GM23248 (cell line): ENCODE measurements at regions not wholly inside any gene's neighbourhood (a gene's known extent, or its start where the extent isn't known, plus 50 kb on each side); places are given as distances from the start of the nearest gene placed in this dataset.

Experiments used
- DNase-seq: peaks from one replicate; pipeline ENCODE4 v3.0.0-alpha.2; 2015
- H2AFZ ChIP-seq: fragments of 200-600 bp; sonication (generic); 2 replicates; pipeline ENCODE4 v1.6.1; 2016; ENCODE audit warnings: antibody characterized with exemption
- H3F3A ChIP-seq: fragments of 200-600 bp; sonication (generic); 2 replicates; pipeline ENCODE4 v1.6.1; 2016; ENCODE audit warnings: mild to moderate bottlenecking, antibody characterized with exemption, mixed run types; ENCODE audit not compliant: insufficient read depth
- H3K27ac ChIP-seq: fragments of 200-600 bp; sonication (generic); 2 replicates; pipeline ENCODE4 v1.5.1; 2016; ENCODE audit warnings: mild to moderate bottlenecking
- H3K27me3 ChIP-seq: fragments of 200-600 bp; sonication (generic); replicated peaks from 2 replicates; pipeline ENCODE4 v1.6.1; 2016; ENCODE audit warnings: mild to moderate bottlenecking; ENCODE audit not compliant: insufficient read depth
- H3K36me3 ChIP-seq: fragments of 200-600 bp; sonication (generic); 2 replicates; pipeline ENCODE4 v1.6.1; 2016; ENCODE audit warnings: low read depth, mild to moderate bottlenecking
- H3K4me1 ChIP-seq: fragments of 200-600 bp; sonication (generic); 2 replicates; pipeline ENCODE4 v1.6.1; 2016; ENCODE audit warnings: mild to moderate bottlenecking; ENCODE audit not compliant: insufficient read depth
- H3K4me2 ChIP-seq: fragments of 200-600 bp; sonication (generic); one replicate; pipeline ENCODE4 v1.6.1; 2016; ENCODE audit warnings: mild to moderate bottlenecking; ENCODE audit not compliant: unreplicated experiment
- H3K4me3 ChIP-seq: fragments of 200-600 bp; sonication (generic); 2 replicates; pipeline ENCODE4 v1.5.1; 2016; ENCODE audit warnings: mild to moderate bottlenecking
- H3K79me2 ChIP-seq: fragments of 200-600 bp; sonication (generic); 2 replicates; pipeline ENCODE4 v1.6.1; 2016; ENCODE audit warnings: mild to moderate bottlenecking; ENCODE audit not compliant: insufficient read depth
- H3K9ac ChIP-seq: fragments of 200-600 bp; sonication (generic); 2 replicates; pipeline ENCODE4 v1.6.1; 2016; ENCODE audit warnings: mild to moderate bottlenecking
- H3K9me2 ChIP-seq: fragments of 200-600 bp; sonication (generic); 2 replicates; pipeline ENCODE4 v1.6.1; 2016; ENCODE audit warnings: mixed run types, mild to moderate bottlenecking, moderate library complexity; ENCODE audit not compliant: insufficient read depth
- H3K9me3 ChIP-seq: fragments of 200-600 bp; sonication (generic); one replicate; pipeline ENCODE4 v1.6.1; 2017; ENCODE audit warnings: low read depth
- H4K20me1 ChIP-seq: fragments of 200-600 bp; sonication (generic); 2 replicates; pipeline ENCODE4 v1.6.0; 2016; ENCODE audit not compliant: insufficient read depth
- EZH2 ChIP-seq: fragments of 200-600 bp; sonication (generic); IDR thresholded peaks from 2 replicates; pipeline ENCODE4 v1.6.1; 2018; ENCODE audit warnings: antibody characterized with exemption, mild to moderate bottlenecking; ENCODE audit not compliant: insufficient read depth, poor library complexity, severe bottlenecking
- EZH2phosphoT487 ChIP-seq: fragments of 200-600 bp; sonication (generic); IDR thresholded peaks from 2 replicates; pipeline ENCODE4 v1.6.1; 2018; ENCODE audit warnings: antibody characterized with exemption, moderate library complexity, mild to moderate bottlenecking, low read depth; ENCODE audit not compliant: insufficient read depth
- WGBS, 2 experiments: methylation state at CpG; one replicate each; pipeline ENCODE4 v1.1.6; 2015 to 2017; ENCODE audit warnings: low lambda C conversion rate in 2 of 2, low coverage in 1 of 2; ENCODE audit errors: missing lambda C conversion rate in 2 of 2; 5-methylcytosine and 5-hydroxymethylcytosine counted together
- in situ Hi-C: fragments of 300-500 bp; cut with MboI; formaldehyde crosslinking; loops from 2 replicates; pipeline ENCODE4 v1.15.0; 2020

DNA sequence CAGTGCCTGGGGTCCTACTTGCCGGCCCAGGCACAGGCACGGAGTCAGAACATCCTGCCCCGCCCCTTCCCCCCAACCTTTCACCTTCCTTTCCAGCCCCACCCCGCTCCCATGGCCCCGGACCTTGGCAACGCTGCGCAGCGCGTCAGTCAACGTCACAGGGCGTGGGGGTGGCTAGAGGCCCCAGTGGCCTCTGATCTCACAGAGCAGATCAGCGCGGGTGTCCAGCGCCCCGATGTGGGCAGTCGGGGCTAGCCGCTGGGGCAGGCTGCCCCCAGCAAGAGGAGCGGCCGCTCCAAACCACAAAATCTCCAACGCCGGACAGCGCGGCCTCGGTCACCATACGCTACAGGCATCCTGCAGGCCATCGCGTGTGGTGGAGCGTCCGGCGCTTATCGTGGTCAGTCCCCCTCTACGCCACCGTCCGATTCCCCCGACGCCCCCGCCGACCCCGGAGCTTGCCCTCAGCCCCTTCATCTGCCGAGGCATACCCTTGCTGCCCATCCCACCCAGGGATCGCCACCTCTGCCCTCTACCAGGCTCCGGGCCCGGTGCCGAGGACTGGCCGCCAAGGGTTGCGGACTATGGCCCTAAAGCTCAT lies 69.6 kb upstream of the APOOL start:
- in situ Hi-C loops = no loop called here
- H3K9ac ChIP-seq = no peak overlapping the region
- H3K27me3 ChIP-seq = no peaks in the 10 kb centered on the region
- H3F3A ChIP-seq = no peaks in the 10 kb centered on the region
- H4K20me1 ChIP-seq = no peaks in the 10 kb centered on the region
- H3K27ac ChIP-seq = no peak overlapping the region
- 65 to 87% methylated on average over 2 to 38 of the region's 46 CpGs for WGBS, 2 experiments
- no peaks in the 10 kb centered on the region for H3K79me2 ChIP-seq
- TF ChIP-seq EZH2 (no peak), EZH2phosphoT487 (no peak)
- no peaks in the 10 kb centered on the region for H3K4me1 ChIP-seq
- H3K4me3 ChIP-seq = no peak overlapping the region
- no peaks in the 10 kb centered on the region for H3K36me3 ChIP-seq
- DNase-seq = no peak
- no peak overlapping the region for H2AFZ ChIP-seq
- no peak overlapping the region for H3K4me2 ChIP-seq
- H3K9me3 ChIP-seq = no peaks in the 10 kb centered on the region
- no peaks in the 10 kb centered on the region for H3K9me2 ChIP-seq
